Stimulated activated CD4-positive, alpha-beta T cell treated with anti-CD3 and anti-CD28 coated beads, Interleukin-4, amount 100 ng/mL, for 24 hours (primary cell): ENCODE measurements at regions not wholly inside any gene's neighbourhood (a gene's known extent, or its start where the extent isn't known, plus 50 kb on each side); places are given as distances from the start of the nearest gene placed in this dataset.
"Not testable (repeated sequence)": the region's sequence is repeated elsewhere in the genome, so short reads cannot be mapped to it uniquely, and the experiment has no call there.

Experiments
- DNase-seq: peaks from one replicate; pipeline ENCODE4 v3.0.0-alpha.2; 2020

DNA sequence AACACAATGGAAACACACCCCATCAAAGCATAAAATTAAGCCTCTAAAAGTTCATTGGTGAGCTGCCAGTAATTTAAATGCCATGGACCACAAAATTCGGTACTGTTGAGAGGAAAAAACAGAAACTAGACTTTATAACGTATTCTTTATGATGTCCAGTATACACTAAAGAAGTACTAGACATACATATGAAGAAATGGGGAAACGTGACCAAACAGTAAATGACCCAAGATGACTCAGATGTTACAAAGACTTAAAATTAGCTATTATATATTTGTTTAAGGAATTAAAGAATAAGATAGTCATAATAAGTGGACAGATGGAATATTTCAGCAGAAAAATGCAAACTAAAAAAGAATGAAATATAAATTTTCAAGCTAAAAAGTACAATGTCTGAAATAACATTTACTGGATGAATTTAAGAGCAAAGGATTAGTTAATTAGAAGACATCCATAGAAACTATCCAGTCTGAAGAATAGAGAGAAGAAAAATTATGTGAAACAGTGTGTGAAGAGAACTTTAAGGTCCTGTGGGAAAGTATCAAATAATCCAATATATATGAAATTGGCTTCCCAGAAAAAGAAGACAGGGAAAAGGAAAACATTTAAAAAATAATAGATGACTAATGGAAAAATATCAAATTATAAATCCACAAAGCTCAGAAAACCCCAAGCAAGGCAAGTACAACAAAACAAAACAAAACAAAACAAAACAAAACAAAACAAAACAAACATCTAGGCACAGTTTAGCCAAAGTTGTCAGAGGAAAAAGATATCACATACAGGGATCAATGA is 69.4 kb downstream of the SAMD9 start:
- no peak for DNase-seq

DNA sequence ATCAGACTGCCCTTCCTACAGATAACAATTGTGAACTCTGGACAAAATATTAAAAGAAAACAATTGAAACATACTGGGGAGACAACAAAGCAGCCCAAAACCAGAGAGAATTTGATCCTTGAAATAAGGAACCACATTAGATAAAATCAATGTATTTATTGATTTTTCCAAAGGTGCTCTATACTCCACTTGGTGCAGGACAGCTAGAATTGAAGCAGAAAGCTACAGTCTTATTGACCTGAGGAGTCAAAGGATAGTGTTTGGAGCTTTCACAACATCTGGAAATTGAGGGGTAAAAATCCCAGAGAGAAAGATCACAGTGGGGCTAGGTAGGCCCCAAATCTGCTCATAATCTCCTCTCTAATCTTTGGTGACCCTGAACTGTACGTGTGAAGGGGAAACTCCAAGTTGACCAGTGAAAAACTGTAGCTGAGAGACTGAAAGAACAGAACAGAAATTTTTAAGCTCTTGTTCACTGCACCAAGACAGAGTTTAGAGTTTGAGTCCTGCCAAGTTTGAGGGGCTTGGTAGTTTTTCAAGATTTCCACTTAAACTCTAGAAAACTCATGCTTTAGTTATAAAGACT is 70.2 kb downstream of the SAMD9 start:
- DNase-seq = no peak

DNA sequence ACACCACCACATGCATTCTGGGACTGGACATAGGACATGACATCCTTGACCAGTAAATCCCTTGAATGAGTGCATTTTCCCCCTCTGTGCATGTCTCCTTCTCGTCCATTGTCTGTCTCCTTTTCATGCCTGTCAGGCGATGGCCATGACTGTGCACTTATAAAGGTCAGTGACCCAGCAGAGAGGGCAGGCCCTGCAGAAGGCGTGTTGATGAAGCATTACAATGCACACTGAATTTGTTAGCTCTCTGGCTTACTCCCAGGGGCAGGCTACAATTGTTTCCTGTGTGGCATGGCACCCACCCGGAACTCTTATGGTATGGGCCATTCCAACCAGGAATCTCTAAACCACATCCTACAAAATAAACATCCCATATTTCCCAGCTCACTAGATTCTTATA is 71.1 kb downstream of the SAMD9 start:
- DNase-seq = no peak

DNA sequence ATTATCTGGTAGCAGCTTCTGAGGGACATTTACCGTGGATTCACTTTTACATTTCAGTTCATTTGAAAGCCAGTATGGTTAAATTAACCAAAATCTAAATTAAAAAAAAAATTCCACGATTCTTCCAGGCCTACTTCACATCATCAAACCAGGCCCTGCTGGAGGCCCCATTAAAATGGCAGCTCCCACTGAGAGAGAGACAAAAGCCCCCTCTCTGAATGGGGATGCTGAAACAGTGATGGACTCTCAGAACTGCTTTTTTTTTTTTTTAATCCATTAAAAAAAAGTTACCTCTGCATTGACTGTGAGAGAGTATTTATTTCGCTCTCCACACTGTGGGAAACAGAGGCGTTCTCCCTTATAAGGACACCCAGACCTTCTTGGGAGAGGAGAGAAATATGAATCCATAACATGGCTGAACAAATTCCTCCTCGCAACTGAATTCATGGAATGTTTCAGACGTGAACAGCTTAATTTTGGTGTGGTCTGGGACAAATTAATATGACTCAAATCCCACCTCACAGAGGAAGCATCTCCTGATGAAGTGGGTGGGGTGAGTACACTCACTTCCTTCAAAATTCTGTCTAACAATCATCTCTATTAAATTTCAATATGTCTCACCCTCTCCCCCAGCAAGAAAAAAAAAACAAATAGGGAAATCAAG is 73.5 kb downstream of the SAMD9 start:
- DNase-seq = no peak

DNA sequence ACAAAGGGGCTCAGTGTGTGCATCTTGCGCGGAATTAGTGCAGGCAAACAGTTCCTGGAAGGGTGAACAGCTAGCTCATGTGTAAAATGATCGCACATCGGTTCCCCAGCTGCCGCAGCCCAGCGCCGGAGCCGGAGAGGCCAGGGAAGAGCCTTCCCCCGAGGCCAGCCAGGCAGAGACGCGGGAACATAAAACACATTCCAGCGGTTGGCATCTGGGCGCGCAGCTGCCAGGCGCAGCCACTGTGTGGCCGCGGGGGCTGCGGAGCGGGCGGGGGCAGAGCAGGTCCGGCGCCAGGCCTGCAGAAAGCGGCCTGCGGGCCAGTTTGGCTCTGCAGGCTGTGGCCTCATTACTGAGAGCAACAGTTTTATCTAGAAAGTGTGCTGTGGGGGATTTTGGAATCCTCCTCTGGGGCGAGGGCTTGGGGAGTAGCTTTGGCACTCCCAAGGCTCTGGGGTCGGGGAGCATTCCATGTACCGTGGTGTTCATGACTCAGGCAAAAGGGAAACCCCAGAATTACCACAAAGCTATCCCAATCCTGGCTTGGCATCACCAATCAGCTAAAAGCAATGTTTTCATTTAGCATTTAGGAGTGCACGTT is 74.3 kb downstream of the SAMD9 start:
- no peak for DNase-seq

DNA sequence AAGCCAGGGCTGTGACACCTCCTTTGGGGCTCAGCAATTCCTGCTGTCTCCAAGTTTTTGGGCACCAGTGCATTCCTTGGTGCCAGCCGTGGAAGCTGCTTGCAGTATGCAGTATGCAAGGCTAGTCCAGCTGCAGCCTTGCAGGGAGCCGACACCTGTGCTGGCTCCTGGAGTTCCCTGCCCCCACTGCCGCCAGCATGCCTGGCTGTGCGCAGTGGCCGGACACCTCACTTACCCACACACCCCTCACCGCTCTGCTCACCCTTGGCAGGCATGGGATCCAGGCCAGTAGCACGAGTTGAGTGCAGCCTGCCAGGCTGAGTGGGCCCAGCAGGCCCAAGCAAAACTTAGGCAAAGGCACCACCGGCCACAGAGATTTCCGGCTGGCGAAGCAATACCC is 77.4 kb downstream of the SAMD9 start:
- DNase-seq = no peak

DNA sequence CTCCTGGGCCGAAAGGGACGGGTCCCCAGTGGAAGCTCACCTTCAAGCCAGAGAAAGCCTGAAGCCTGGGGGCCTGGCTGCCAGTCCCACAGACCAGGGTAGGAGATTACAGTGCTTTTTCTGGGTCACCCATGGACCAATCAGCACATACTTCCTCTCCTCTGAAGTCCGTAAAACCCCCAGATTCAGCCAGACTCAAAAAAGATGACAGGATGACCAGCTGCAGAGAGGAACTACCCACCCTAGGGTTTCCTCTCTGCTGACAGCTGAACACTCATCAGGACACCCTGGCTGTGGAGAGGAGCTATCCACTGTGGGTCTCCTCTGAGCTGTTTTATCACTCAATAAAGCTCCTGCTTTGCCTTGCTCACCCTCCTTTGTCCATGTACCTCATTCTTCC is 78.0 kb downstream of the SAMD9 start:
- no peak for DNase-seq

DNA sequence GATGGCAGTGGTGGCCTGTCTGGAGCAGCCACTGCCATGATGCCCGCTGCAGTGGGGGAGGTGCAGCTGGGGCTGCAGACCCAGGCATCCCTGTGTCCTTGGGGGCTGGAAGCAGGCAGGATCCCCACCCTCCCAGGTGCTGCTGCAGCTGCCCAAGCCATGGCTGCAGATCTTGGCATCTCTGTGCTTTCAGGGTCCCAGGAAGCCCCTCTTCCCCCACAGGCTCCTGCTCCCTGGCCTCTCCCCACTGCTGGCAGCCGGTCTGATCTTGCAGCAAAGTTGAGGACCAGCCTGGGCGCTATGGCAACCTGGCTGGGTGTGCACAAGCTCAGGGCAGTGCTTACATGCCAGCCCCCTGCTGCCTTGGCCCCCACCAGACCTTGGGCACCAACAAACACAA is 78.5 kb downstream of the SAMD9 start:
- DNase-seq = no peak

DNA sequence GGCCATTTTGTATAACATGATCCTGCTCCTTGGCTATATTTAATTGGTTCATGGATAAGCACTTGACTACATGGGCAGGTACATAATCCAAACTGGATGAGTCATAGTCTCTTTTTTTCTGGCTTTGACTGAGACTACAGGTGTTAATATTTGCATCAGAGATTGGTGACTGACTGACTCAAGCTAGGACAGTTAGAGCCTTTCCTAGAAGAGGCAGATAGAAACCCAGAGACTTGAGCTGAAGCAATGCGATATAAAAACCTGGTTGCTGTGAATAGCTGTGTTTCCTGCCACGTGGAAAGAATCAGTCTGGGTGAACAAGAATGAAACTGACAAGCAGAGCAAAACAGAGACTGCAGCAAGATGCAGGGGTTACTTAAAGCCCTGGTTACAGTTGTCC is 81.0 kb downstream of the SAMD9 start:
- DNase-seq = peak; percentile 41

DNA sequence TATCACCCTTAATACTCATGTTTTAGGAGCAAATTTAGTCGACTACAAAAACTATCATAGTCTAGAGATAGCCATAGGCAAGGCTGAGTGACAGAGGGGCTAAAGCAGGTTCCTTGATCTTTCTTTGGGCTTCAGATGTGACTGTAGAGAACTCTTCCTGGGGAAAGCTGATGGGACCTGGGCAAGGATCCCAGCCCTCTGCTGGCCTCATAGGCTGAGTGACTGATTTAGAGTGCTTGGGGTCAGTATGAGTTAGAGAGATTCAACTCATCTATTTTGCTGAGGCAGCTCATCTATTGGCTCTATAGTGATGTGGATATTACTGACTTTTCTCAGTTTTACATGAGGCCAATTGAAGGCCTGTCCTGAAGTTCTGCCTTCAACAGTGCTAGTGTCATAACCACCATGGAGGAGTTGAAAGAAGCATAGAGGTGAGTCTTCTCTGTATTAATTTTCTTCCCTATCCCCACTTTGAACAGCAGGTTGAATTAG is 81.6 kb downstream of the SAMD9 start:
- DNase-seq = no peak

DNA sequence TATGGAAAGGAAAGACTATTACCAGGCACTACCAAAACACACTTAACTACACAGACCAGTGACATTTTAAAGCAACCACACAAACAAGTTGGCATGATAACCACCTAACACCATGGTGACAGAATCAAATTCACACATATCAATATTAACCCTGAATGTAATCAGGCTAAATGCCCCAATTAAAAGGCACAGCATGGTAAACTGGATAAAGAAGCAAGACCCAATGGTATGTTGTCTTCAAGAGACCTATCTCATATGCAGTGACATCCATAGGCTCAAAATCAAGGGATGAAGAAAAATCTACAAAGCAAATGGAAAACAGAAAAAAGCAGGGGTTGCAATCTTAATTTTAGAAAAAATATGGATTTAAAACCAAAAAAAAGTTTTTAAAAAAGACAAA is 86.0 kb downstream of the SAMD9 start:
- no peak for DNase-seq

DNA sequence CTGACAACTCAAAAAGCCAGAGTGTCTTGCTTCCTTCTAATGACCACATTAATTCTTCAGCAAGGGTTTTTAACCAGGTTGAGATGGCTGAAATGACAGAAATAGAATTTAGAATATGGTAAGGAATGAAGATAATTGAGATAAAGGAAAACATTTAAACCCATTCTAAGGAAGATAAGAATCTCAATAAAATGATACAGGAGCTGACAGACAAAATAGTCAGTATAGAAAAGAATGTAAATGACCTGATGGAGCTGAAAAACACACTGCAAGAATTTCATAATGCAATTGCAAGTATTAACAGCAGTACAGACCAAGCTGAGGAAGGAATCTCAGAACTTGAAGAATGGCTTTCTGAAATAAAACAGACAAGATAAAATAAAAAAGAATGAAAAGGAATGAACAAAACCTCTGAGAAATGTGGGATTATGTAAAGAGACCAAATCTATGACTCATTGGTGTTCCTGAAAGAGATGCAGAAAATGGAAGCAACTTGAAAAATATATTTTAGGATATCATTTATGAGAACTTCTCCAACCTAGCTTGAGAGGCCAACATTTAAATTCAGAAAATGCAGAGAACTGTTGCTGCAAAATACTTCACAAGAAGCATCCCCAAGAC is 87.1 kb downstream of the SAMD9 start:
- no peak for DNase-seq

DNA sequence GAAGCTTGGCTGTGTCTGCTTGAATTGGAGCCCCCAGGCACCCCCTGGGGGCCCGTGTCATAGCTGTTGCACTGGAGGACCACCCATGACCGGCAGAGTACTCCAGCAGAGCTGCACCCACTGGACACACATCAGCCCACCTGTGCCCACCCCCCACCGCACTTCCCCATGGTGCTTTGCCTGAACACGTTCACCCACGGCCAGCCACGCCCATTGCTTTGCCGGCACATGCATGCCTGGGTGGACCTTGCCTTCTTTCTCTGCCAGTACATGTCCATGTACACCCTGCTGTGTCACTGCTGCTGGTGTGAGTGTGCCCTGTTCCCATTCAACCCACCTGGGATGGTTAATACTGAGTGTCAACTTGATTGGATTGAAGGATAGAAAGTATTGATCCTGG is 88.7 kb downstream of the SAMD9 start:
- no peak for DNase-seq

DNA sequence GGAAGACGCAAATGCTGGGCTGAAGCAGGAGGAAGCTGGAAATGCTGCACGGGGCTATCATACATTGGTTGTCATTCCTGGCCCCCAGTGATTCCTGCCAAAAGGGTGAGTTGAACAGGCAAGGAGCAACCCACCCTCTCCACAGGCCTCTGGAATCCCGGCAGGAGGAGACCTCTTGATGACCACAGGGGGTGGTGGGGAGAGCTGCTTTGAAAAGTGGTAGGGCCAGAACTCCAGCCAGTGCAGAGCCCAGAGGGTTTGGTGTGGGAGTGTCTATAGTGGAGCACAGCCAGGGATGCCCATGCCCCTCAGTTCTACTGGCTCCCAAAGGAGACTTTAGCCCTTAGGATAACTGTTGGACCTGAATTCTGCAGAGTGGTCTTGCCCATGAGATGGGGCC is 89.2 kb downstream of the SAMD9 start:
- DNase-seq = no peak

DNA sequence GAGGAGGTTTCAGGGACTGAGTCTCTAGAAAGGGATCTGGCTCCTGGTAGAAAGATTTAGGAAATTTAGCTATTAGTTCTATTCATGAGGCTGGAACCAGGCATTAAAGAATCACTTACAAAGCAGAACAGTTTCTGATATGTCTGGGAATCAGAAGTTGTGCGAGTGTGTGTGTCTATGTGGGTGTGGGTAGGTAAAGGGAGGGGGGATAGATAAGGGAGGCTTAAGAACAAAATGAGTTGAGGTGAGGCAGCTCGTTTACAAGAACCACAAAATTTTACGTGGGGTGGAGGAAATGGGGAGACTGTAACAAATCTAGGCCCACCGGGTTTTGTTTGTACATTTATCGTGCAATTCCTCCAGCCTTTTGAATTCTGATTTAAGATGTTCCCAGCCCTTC is 90.7 kb downstream of the SAMD9 start:
- DNase-seq = no peak

DNA sequence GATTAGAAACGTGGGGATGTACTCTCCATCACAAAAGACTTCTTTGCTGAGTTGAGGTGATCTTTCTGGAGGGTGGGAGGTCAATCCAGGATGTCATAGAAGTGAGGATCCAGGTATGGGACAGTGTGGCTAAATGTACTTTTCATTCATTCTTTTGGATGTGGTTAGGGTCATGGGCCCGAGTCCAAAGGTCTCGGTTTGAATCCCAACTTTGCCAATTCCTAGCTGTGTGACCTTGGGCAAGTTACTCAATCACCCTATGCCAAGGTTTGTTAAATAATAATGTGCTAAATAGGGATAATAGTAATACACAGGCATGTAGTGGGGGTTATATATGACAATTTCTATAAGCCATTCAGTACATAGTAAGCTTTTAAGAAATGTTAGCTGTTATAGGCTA is 91.4 kb downstream of the SAMD9 start:
- no peak for DNase-seq

DNA sequence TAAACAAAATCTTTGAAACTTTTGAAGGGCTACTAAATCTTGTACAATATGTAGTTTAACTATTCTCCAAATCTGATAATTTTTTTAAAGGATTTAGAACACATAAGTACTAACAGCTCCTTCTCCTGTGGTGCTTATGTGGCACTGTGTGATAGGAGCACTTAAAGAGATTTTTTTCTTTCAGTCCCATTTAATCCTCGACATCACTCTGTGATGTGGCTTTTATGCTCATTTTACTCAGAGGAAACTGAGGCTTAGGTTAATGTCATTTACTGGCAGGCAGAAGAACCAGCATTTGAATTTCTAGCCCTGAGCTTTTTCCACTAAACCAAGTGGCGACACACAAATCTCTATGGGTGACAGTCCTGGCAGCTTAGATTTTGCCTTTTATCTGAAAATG is 92.4 kb downstream of the SAMD9 start:
- DNase-seq = no peak

DNA sequence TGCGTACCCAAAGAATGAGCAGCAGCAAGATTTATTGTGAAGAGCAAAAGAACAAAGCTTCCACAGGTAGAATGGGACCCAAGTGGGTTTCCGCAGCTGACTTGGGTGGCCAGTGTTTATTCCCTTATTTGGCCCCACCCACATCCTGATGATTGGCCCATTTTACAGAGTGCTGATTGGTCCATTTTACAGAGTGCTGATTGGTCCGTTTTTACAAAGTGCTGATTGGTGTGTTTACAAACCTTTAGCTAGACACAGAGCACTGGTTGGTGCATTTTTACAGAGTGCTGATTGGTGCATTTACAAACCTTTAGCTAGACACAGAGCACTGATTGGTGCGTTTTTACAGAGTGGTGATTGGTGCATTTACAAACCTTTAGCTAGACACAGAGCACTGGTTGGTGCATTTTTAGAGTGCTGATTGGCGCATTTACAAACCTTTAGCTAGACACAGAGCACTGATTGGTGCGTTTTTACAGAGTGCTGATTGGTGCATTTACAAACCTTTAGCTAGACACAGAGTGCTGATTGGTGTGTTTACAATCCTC is 94.8 kb downstream of the SAMD9 start:
- not testable (repeated sequence) for DNase-seq

DNA sequence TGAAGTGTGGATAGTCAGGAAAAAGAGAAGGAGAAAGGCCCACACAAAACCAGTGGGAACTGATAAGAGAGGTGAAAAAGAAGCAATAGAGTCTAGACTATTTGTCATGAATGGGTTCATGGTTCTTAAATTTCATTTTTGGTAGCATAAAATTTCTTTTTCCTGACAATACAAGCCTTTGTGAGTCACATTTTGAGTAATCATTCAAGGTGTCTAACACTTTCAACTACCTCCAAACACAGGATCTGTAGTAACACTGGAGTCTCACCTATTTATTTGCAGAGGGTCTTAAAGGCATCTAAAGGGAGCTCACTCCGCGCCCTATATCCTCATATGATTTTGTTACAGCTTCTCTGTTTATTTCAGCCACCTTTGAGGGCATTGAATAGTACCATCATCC is 96.0 kb downstream of the SAMD9 start:
- DNase-seq = no peak

DNA sequence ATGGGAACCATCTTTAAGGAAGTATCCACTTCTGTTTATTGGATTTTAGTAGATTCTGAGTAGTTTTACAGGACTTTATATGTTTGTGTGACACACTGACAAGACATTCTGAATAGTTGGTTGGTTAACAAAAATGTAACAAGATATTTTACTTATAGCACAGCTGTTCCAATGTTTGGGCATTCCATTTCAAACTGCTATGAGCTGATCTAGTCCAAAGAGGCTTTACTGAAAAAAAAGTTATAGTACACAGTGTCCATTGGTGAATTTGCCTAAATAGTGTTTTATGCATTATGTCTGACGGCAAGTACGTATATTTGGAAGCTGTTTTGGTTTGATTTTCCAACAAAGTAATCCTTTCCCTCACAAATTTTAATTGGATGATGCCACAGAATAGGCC is 99.1 kb downstream of the SAMD9 start:
- no peak for DNase-seq

DNA sequence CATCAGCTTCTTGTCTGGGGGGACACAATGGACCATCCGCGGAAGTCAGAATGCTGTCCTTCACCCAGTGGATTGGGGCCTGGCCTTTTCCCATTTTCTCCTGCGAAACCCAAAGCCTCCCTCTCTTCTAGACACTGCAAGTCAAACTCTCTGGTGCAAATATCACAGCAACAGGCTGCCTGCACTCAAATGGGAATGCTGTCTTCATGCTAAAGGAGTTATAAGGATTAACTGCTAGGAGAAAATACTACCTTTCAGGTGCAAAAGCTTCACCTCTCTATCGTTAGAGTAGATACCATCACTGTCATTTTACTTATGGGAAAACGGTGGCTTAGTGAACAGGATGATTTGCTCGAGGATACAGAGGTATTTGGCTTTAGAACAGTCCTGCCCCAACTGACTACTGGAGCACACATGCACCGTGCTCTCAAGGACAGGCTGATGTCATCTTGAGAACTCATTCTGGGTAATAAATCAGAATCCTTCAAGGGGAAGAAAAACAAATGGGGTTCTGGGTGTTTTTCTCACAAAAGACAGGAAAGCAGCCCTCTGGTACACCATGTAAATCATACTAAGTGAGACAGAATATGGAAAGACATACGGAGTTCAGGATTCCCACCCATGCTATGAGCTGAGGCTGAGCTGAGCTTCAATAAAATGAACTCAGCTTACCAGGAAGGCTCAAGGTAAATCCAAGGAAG is 100.9 kb downstream of the SAMD9 start:
- DNase-seq = no peak

DNA sequence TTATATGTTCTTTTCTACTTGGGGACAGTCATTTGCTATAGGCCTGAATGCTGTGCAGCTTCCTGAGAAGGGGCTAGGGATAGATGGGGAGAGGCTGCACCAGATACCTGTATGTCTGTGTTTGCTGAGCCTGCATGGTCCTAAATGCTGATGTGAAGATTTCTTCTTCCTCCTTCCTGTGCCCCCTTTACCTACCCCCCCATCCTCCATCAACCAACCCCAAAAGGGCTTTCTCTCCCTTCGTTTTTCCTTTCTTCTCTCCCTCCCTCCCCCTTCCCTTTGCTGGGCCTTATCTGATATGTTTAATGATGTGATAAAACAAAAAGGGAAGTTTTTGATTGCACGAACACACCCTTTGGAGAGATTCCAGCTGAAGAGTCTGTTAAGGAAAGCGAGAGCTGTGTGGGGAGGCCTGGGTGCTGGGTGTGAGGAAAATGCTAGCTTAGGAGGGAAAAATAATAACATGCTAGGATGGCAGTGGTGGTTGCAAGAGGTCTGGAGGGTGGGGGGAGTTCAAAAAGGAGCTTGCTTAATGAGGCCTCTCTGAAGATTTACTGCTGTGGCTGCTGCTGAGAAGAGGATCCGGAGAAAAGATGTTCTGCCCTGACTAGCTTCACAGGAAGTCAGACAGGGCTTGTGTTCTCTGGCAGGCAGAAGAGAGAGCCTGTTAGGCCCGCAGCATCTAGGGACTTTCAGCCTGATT is 101.8 kb downstream of the SAMD9 start:
- no peak for DNase-seq
